H1 (cell line): ENCODE measurements at regions not wholly inside any gene's neighbourhood (a gene's known extent, or its start where the extent isn't known, plus 50 kb on each side); places are given as distances from the start of the nearest gene placed in this dataset.

Experiments
- CTCF ChIA-PET: fragments of 300-600 bp; sonication (Branson Sonifier 250); formaldehyde crosslinking; loops from one replicate; lab custom pipeline; 2021; ENCODE audit not compliant: partially characterized antibody; lab: Charles Lee
- POLR2A ChIA-PET: fragments of 300-600 bp; sonication (Branson Sonifier 250); formaldehyde crosslinking; loops from one replicate; lab custom pipeline; 2021; ENCODE audit warnings: inconsistent platforms; ENCODE audit not compliant: partially characterized antibody; lab: Charles Lee
- DNase-seq, 2 experiments: peaks; one replicate each; pipeline versions ENCODE4 v3.0.0 to v3.0.0-alpha.2; 2010 to 2022; ENCODE audit warnings: low spot score in 2 of 2, low read depth in 1 of 2, mixed read lengths in 1 of 2
- FAIRE-seq: peaks from 2 replicates; lab custom pipeline; 2011; peaks lifted over from hg19 to GRCh38; lab: Jason Lieb, UNC
- H2AFZ ChIP-seq: 2 replicates; pipeline ENCODE4 v1.8.1; 2012; ENCODE audit warnings: low read length, inconsistent platforms
- H2AK5ac ChIP-seq: 2 replicates; pipeline ENCODE4 v1.6.1; 2013; ENCODE audit warnings: low read depth, low read length
- H2BK120ac ChIP-seq: replicated peaks from 2 replicates; pipeline ENCODE3; 2013; ENCODE audit warnings: low read depth, low read length, inconsistent platforms
- H2BK12ac ChIP-seq: 2 replicates; pipeline ENCODE4 v1.6.1; 2013; ENCODE audit warnings: low read depth, low read length
- H2BK15ac ChIP-seq: 2 replicates; pipeline ENCODE4 v1.6.1; 2013; ENCODE audit warnings: low read length
- H2BK20ac ChIP-seq: 2 replicates; pipeline ENCODE4 v1.6.1; 2013; ENCODE audit warnings: low read length
- H2BK5ac ChIP-seq: 2 replicates; pipeline ENCODE4 v1.6.1; 2013; ENCODE audit warnings: low read depth, low read length
- H3K14ac ChIP-seq: 2 replicates; pipeline ENCODE4 v1.6.1; 2013; ENCODE audit warnings: inconsistent platforms; ENCODE audit not compliant: insufficient read length
- H3K18ac ChIP-seq: 2 replicates; pipeline ENCODE4 v1.6.1; 2013; ENCODE audit warnings: low read length; ENCODE audit errors: extremely low read depth
- H3K23ac ChIP-seq: 2 replicates; pipeline ENCODE4 v1.6.1; 2013; ENCODE audit warnings: inconsistent platforms; ENCODE audit not compliant: insufficient read length
- H3K23me2 ChIP-seq: 2 replicates; pipeline ENCODE4 v1.6.1; 2013; ENCODE audit warnings: low read depth, low read length
- H3K27ac ChIP-seq: 2 replicates; pipeline ENCODE4 v1.6.1; 2011; ENCODE audit warnings: low read depth, low read length, inconsistent platforms
- H3K27me3 ChIP-seq, 4 experiments: replicated peaks in 1 of 4; 1 replicate in 1 of 4; 2 replicates in 3 of 4; pipeline versions ENCODE4 v1.6.1 to v1.8.1; 2011 to 2013; ENCODE audit warnings: low read length in 3 of 4, mild to moderate bottlenecking in 3 of 4, inconsistent platforms in 2 of 4, mixed read lengths in 2 of 4, moderate library complexity in 1 of 4; ENCODE audit not compliant: control insufficient read depth in 3 of 4, insufficient read depth in 3 of 4; ENCODE audit errors: extremely low read depth in 1 of 4
- H3K36me3 ChIP-seq, 4 experiments: 2 replicates each; pipeline versions ENCODE4 v1.6.1 to v1.8.1; 2011 to 2013; ENCODE audit warnings: mild to moderate bottlenecking in 4 of 4, low read length in 3 of 4, moderate library complexity in 2 of 4, control low read depth in 1 of 4, inconsistent platforms in 1 of 4; ENCODE audit not compliant: insufficient read depth in 4 of 4, control insufficient read depth in 2 of 4
- H3K4ac ChIP-seq: replicated peaks from 2 replicates; pipeline ENCODE3; 2013; ENCODE audit warnings: low read length, low read depth, mixed read lengths, inconsistent platforms; ENCODE audit not compliant: insufficient read length
- H3K4me1 ChIP-seq, 4 experiments: replicated peaks in 1 of 4; 1 replicate in 1 of 4; 2 replicates in 3 of 4; pipeline versions ENCODE4 v1.6.1 to v1.8.1; 2011 to 2013; ENCODE audit warnings: low read length in 3 of 4, inconsistent platforms in 2 of 4, mixed read lengths in 1 of 4; ENCODE audit not compliant: insufficient read depth in 4 of 4, control insufficient read depth in 3 of 4
- H3K4me2 ChIP-seq, 2 experiments: 2 replicates each; pipeline versions ENCODE4 v1.6.1 to v1.8.1; 2011 to 2013; ENCODE audit warnings: low read depth in 2 of 2, low read length in 2 of 2, control low read depth in 1 of 2, inconsistent platforms in 1 of 2, mild to moderate bottlenecking in 1 of 2; ENCODE audit not compliant: insufficient read depth in 1 of 2
- H3K4me3 ChIP-seq, 4 experiments: fragments of 200-600, 300-600 bp in 1 of 4; sonication (generic), shearing (Covaris generic), sonication (Bioruptor Twin) in 1 of 4; 2 replicates each; pipeline versions ENCODE4 v1.5.1 to v1.8.1; 2011 to 2016; ENCODE audit warnings: low read length in 4 of 4, low read depth in 3 of 4, control low read depth in 2 of 4, inconsistent platforms in 2 of 4, mild to moderate bottlenecking in 2 of 4, mixed read lengths in 1 of 4, moderate library complexity in 1 of 4; ENCODE audit not compliant: insufficient read depth in 2 of 4; ENCODE audit errors: extremely low read depth in 1 of 4
- H3K56ac ChIP-seq: replicated peaks from 2 replicates; pipeline ENCODE3; 2013; ENCODE audit warnings: low read depth, mild to moderate bottlenecking, mixed read lengths, low read length, inconsistent platforms; ENCODE audit not compliant: insufficient read length
- H3K79me1 ChIP-seq: 2 replicates; pipeline ENCODE4 v1.6.1; 2013; ENCODE audit warnings: low read depth, low read length, control low read depth
- H3K79me2 ChIP-seq, 2 experiments: 2 replicates each; pipeline versions ENCODE4 v1.6.1 to v1.8.1; 2012 to 2013; ENCODE audit warnings: low read length in 2 of 2, mild to moderate bottlenecking in 2 of 2, inconsistent platforms in 1 of 2; ENCODE audit not compliant: insufficient read depth in 2 of 2, control insufficient read depth in 1 of 2
- H3K9ac ChIP-seq, 4 experiments: replicated peaks in 1 of 4; 1 replicate in 1 of 4; 2 replicates in 3 of 4; pipeline versions ENCODE4 v1.6.1 to v1.8.1; 2011 to 2013; ENCODE audit warnings: low read depth in 3 of 4, low read length in 3 of 4, control low read depth in 2 of 4, mild to moderate bottlenecking in 2 of 4, moderate library complexity in 2 of 4, inconsistent platforms in 1 of 4; ENCODE audit errors: extremely low read depth in 1 of 4
- H3K9me3 ChIP-seq, 2 experiments: 2 replicates each; pipeline versions ENCODE4 v1.6.1 to v1.8.1; 2012 to 2013; ENCODE audit warnings: mild to moderate bottlenecking in 2 of 2, moderate library complexity in 2 of 2, control low read depth in 1 of 2, inconsistent platforms in 1 of 2, low read depth in 1 of 2, low read length in 1 of 2, mixed read lengths in 1 of 2; ENCODE audit not compliant: insufficient read depth in 2 of 2
- H4K20me1 ChIP-seq, 2 experiments: replicated peaks in 1 of 2; 2 replicates each; pipeline versions ENCODE3 to v1.8.1; 2011 to 2013; ENCODE audit warnings: inconsistent platforms in 2 of 2, low read length in 2 of 2, mild to moderate bottlenecking in 1 of 2; ENCODE audit not compliant: insufficient read depth in 2 of 2, control insufficient read depth in 1 of 2
- H4K5ac ChIP-seq: 2 replicates; pipeline ENCODE4 v1.6.1; 2013; ENCODE audit warnings: low read length, low read depth, mixed read lengths, inconsistent platforms; ENCODE audit not compliant: insufficient read length
- H4K8ac ChIP-seq: 2 replicates; pipeline ENCODE4 v1.8.0; 2013; ENCODE audit warnings: mild to moderate bottlenecking, moderate library complexity, low read length, inconsistent platforms; ENCODE audit not compliant: insufficient read depth; ENCODE audit errors: extremely low read depth
- H4K91ac ChIP-seq: replicated peaks from 2 replicates; pipeline ENCODE3; 2013; ENCODE audit warnings: low read length, mixed read lengths, inconsistent platforms; ENCODE audit not compliant: insufficient read length
- EGR1 ChIP-seq: IDR thresholded peaks from 2 replicates; pipeline ENCODE4 v1.6.1; 2011; ENCODE audit warnings: low read depth, low read length, borderline replicate concordance
- SP1 ChIP-seq: IDR thresholded peaks from 2 replicates; pipeline ENCODE4 v1.6.1; 2011; ENCODE audit warnings: low read depth, low read length
- ZNF274 ChIP-seq: IDR thresholded peaks from 2 replicates; pipeline ENCODE4 v1.7.0; 2012; ENCODE audit warnings: low read length, borderline replicate concordance; ENCODE audit errors: extremely low read depth
- WGBS, 2 experiments: shearing (Covaris generic) in 1 of 2; methylation state at CpG; one replicate each; pipeline versions ENCODE4 v1.1.6 to v1.1.7; 2013 to 2015; ENCODE audit warnings: low lambda C conversion rate in 2 of 2, mixed read lengths in 2 of 2, inconsistent platforms in 1 of 2, low coverage in 1 of 2, missing lambda C conversion rate in 1 of 2; ENCODE audit not compliant: insufficient replicate concordance in 2 of 2, insufficient coverage in 1 of 2, insufficient read length in 1 of 2; ENCODE audit errors: extremely low coverage in 1 of 2, missing lambda C conversion rate in 1 of 2; 5-methylcytosine and 5-hydroxymethylcytosine counted together
- TF ChIP-seq, protein P1 (sequence below): IDR thresholded peaks from 2 replicates; pipeline ENCODE4 v1.6.1; 2012; ENCODE audit warnings: inconsistent platforms

DNA sequence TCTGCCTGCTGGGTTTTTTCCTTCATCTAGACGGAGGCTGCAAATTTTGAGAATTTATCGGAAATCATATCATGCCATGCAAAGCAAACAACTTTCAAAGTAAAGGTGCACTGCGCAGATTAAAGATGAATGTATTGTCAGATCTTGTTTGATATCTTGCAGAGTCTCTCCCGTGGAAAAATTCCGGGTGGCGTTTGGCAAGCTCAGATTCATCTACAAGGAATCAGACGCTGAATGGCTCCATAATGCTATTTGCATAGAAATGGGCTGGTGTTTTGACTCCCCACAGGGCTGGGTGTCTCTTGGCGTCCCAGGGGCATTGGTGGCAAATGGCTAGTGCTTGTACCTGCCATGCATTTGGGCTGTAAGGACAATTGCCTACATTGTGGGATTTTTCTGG, 274.0 kb downstream of the VRK1 start:
- Histone ChIP-seq H3K56ac (no peak overlapping the region), H2BK120ac (no peak overlapping the region), H3K79me1 (no peaks in the 10 kb centered on the region), H3K36me3 (no peaks in the 10 kb centered on the region), H3K9ac (no peak overlapping the region), H2AK5ac (no peak overlapping the region), H4K91ac (no peak overlapping the region), H3K79me2 (no peaks in the 10 kb centered on the region), H4K5ac (no peak overlapping the region), H2BK15ac (no peak overlapping the region), H3K4me3 (no peak overlapping the region), H3K9me3 (no peaks in the 10 kb centered on the region), H4K8ac (no peak overlapping the region), H2BK12ac (no peak overlapping the region), H2AFZ (no peak overlapping the region), H3K23me2 (no peaks in the 10 kb centered on the region; the same call in 1 of the 2 replicates), H3K4me1 (no peaks in the 10 kb centered on the region; a peak in 2 of 7 replicates), H3K23ac (no peak overlapping the region), H3K14ac (no peak overlapping the region), H3K4ac (no peak overlapping the region), H4K20me1 (no peaks in the 10 kb centered on the region), H3K27me3 (no peaks in the 10 kb centered on the region), H3K4me2 (no peak overlapping the region), H3K18ac (no peak overlapping the region), H2BK5ac (no peak overlapping the region), H2BK20ac (no peak overlapping the region), H3K27ac (no peak overlapping the region)
- FAIRE-seq, result no peak
- ChIA-PET CTCF (no interaction called here), POLR2A (no interaction called here)
- DNase-seq, result no peak
- 85% methylated on average over 8 of the region's 8 CpGs; no CpG with 5 or more reads in 1 of the 2 experiments for WGBS, 2 experiments
- TF ChIP-seq SP1 (no peak), EGR1 (no peak), ZNF274 (no peak)
- TF ChIP-seq, protein P1, sequence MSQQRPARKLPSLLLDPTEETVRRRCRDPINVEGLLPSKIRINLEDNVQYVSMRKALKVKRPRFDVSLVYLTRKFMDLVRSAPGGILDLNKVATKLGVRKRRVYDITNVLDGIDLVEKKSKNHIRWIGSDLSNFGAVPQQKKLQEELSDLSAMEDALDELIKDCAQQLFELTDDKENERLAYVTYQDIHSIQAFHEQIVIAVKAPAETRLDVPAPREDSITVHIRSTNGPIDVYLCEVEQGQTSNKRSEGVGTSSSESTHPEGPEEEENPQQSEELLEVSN, result no peak
